Stomach (tissue), 8 donors: ENCODE measurements at regions not wholly inside any gene's neighbourhood (a gene's known extent, or its start where the extent isn't known, plus 50 kb on each side); places are given as distances from the start of the nearest gene placed in this dataset.
A peak's percentile ranks its signal among the peaks of the same experiment; 100 is the strongest.

Experiments
- DNase-seq, 2 donors: peaks; one replicate each; pipeline versions ENCODE4 v3.0.0 to v3.0.0-alpha.2; 2013 to 2019
- H3K27ac ChIP-seq, 5 donors: fragments of 200-600 bp in 4 of 5; sonication (generic) in 4 of 5; one replicate each; pipeline ENCODE4 v1.5.1; 2013 to 2019; ENCODE audit warnings: mild to moderate bottlenecking in 1 of 5, moderate library complexity in 1 of 5
- H3K27me3 ChIP-seq, 3 donors: fragments of 200-600 bp; sonication (generic); one replicate each; pipeline ENCODE4 v1.5.1; 2017 to 2019; ENCODE audit warnings: mixed run types in 1 of 3
- H3K36me3 ChIP-seq, 4 donors: fragments of 200-600 bp; sonication (generic); 1 replicate in 3 of 4; 2 replicates in 1 of 4; pipeline ENCODE4 v1.5.1; 2016 to 2019
- H3K4me1 ChIP-seq, 4 donors: fragments of 200-600 bp; sonication (generic); one replicate each; pipeline ENCODE4 v1.5.1; 2016 to 2019
- H3K4me3 ChIP-seq, 4 donors: fragments of 200-600 bp; sonication (generic) in 3 of 4; one replicate each; pipeline ENCODE4 v1.5.1; 2016 to 2019; ENCODE audit warnings: mild to moderate bottlenecking in 1 of 4
- H3K9me3 ChIP-seq, 4 donors: fragments of 200-600 bp; sonication (generic); one replicate each; pipeline ENCODE4 v1.5.1; 2016 to 2019
- CTCF ChIP-seq, 7 experiments: fragments of 450-650 bp in 4 of 7; fragments of 200-600 bp in 3 of 7; sonication (generic) in 3 of 7; IDR thresholded peaks; one replicate each; pipeline ENCODE4 v1.5.1; 2016 to 2019; ENCODE audit warnings: antibody characterized with exemption in 7 of 7, control low read depth in 2 of 7, mild to moderate bottlenecking in 1 of 7
- EP300 ChIP-seq: sonication (generic); formaldehyde crosslinking; IDR thresholded peaks from one replicate; pipeline ENCODE4 v1.6.1; 2017; ENCODE audit warnings: antibody characterized with exemption
- POLR2A ChIP-seq, 4 donors: fragments of 450-650 bp; IDR thresholded peaks; one replicate each; pipeline ENCODE4 v1.6.1; 2016; ENCODE audit warnings: antibody characterized with exemption in 4 of 4, control low read depth in 2 of 4, mild to moderate bottlenecking in 1 of 4, moderate library complexity in 1 of 4
- POLR2AphosphoS5 ChIP-seq, 3 donors: sonication (generic); formaldehyde crosslinking; IDR thresholded peaks; one replicate each; pipeline ENCODE4 v1.6.1; 2016; ENCODE audit warnings: antibody characterized with exemption in 3 of 3
- WGBS, 5 donors: extraction: QIAGEN DNeasy Blood & Tissue Kit in 3 of 5; methylation state at CpG; one replicate each; pipeline versions ENCODE4 v1.1.5 to v1.1.7; 2013 to 2018; 5-methylcytosine and 5-hydroxymethylcytosine counted together
- intact Hi-C: fragments of 100-400 bp; cut with DNase I; formaldehyde crosslinking; loops from one replicate; pipeline ENCODE4 v1.15.1; 2023; ENCODE audit warnings: low total_unique reads
- donor health status: healthy with polysubstance abuse.
- donor health status: Bipolar disorder and iron deficiency.
- donor health status: healthy.

- H3K36me3 ChIP-seq, result no peaks in the 10 kb centered on the region
- H3K27me3 ChIP-seq, result no peaks in the 10 kb centered on the region
- no peak overlapping the region for H3K27ac ChIP-seq
- no peaks in the 10 kb centered on the region for H3K9me3 ChIP-seq
- intact Hi-C loops, result no loop called here
- no peak for DNase-seq
- H3K4me3 ChIP-seq, result no peak overlapping the region
- WGBS, 5 donors, result 73 to 82% (median 78%) methylated on average over 3 of the region's 3 CpGs
- TF ChIP-seq EP300, result no peak
- no peak for TF ChIP-seq POLR2AphosphoS5 (IDR thresholded peaks at IDR 0.05)
- no peak for TF ChIP-seq POLR2A (IDR thresholded peaks at IDR 0.05)
- TF ChIP-seq CTCF (IDR thresholded peaks at IDR 0.05), result no peak
- H3K4me1 ChIP-seq, result peaks cover 0 to 10% (median 1%) of the 10 kb centered on the region in 4 donors
These were observed 343.2 kb upstream of the WWC1 start for GRCh38 chr5:167948251-167948650.

- H3K36me3 ChIP-seq, result no peaks in the 10 kb centered on the region
- intact Hi-C loops, result no loop called here
- no peak for DNase-seq
- no peaks in the 10 kb centered on the region for H3K9me3 ChIP-seq
- no peak overlapping the region for H3K27ac ChIP-seq
- 76 to 94% (median 85%) methylated on average over 3 of the region's 3 CpGs for WGBS, 5 donors
- TF ChIP-seq EP300 (no peak), POLR2AphosphoS5 (IDR thresholded peaks at IDR 0.05) (no peak), POLR2A (IDR thresholded peaks at IDR 0.05) (no peak), CTCF (IDR thresholded peaks at IDR 0.05) (no peak)
- H3K4me1 ChIP-seq, result peaks cover 0 to 10% (median 1%) of the 10 kb centered on the region in 4 donors
- H3K27me3 ChIP-seq, result no peaks in the 10 kb centered on the region
- no peak overlapping the region for H3K4me3 ChIP-seq
These were observed 342.0 kb upstream of the WWC1 start for GRCh38 chr5:167949435-167949834.

- no peaks in the 10 kb centered on the region for H3K9me3 ChIP-seq
- no peak overlapping the region for H3K27ac ChIP-seq
- intact Hi-C loops, result no loop called here
- no peak overlapping the region for H3K4me3 ChIP-seq
- TF ChIP-seq CTCF (IDR thresholded peaks at IDR 0.05) (no peak), POLR2A (IDR thresholded peaks at IDR 0.05) (no peak), EP300 (no peak), POLR2AphosphoS5 (IDR thresholded peaks at IDR 0.05) (no peak)
- 61 to 74% (median 71%) methylated on average over 5 of the region's 5 CpGs for WGBS, 5 donors
- peak in 1 of 2 donors; percentile 23 for DNase-seq
- peaks cover 0 to 10% (median 1%) of the 10 kb centered on the region in 4 donors for H3K4me1 ChIP-seq
- no peaks in the 10 kb centered on the region for H3K36me3 ChIP-seq
- no peaks in the 10 kb centered on the region for H3K27me3 ChIP-seq
These were observed 341.2 kb upstream of the WWC1 start for GRCh38 chr5:167950126-167950721.

GRCh38 chr5:167951116-167951515, 340.3 kb upstream of the WWC1 start:
- H3K27me3 ChIP-seq, result no peaks in the 10 kb centered on the region
- 39 to 61% (median 52%) methylated on average over 4 of the region's 4 CpGs for WGBS, 5 donors
- no peak overlapping the region for H3K4me3 ChIP-seq
- intact Hi-C loops, result no loop called here
- no peak for TF ChIP-seq EP300
- no peak for TF ChIP-seq POLR2AphosphoS5 (IDR thresholded peaks at IDR 0.05)
- TF ChIP-seq CTCF (IDR thresholded peaks at IDR 0.05), result no peak
- no peak for TF ChIP-seq POLR2A (IDR thresholded peaks at IDR 0.05)
- DNase-seq, result no peak
- H3K27ac ChIP-seq, result no peak overlapping the region
- no peaks in the 10 kb centered on the region for H3K36me3 ChIP-seq
- no peaks in the 10 kb centered on the region for H3K9me3 ChIP-seq
- H3K4me1 ChIP-seq, result peaks cover 0 to 3% (median 1%) of the 10 kb centered on the region in 4 donors
